Activated CD8-positive, alpha-beta T cell treated with anti-CD3 and anti-CD28 coated beads for 36 hours (primary cell): ENCODE measurements at regions not wholly inside any gene's neighbourhood (a gene's known extent, or its start where the extent isn't known, plus 50 kb on each side); places are given as distances from the start of the nearest gene placed in this dataset.
A peak's percentile ranks its signal among the peaks of the same experiment; 100 is the strongest.

Source experiments
- ATAC-seq: fragments of 200-7000 bp; cut with Tn5 transposase; one replicate; pipeline ENCODE4 v1.10.0; 2021; ENCODE audit warnings: mild to moderate bottlenecking, moderate library complexity
- CTCF ChIA-PET: fragments of 350-600 bp; sonication (Branson Sonifier 250); formaldehyde crosslinking; loops from one replicate; lab custom pipeline; 2021; ENCODE audit warnings: antibody characterized with exemption; lab: Charles Lee
- POLR2A ChIA-PET: fragments of 350-600 bp; sonication (Branson Sonifier 250); formaldehyde crosslinking; loops from one replicate; lab custom pipeline; 2021; ENCODE audit warnings: antibody characterized with exemption; lab: Charles Lee
- DNase-seq: peaks from one replicate; pipeline ENCODE4 v3.0.0-alpha.2; 2020
- H3K27ac Mint-ChIP-seq: one replicate; pipeline ENCODE4 v1.8.0; 2021; ENCODE audit warnings: mild to moderate bottlenecking, mixed read lengths
- H3K27me3 Mint-ChIP-seq: one replicate; pipeline ENCODE4 v1.8.0; 2021; ENCODE audit warnings: mixed read lengths
- H3K36me3 Mint-ChIP-seq: one replicate; pipeline ENCODE4 v1.8.0; 2021; ENCODE audit warnings: low read depth, mixed read lengths
- H3K4me1 Mint-ChIP-seq: one replicate; pipeline ENCODE4 v1.8.0; 2021; ENCODE audit warnings: low read depth, mixed read lengths
- H3K4me3 Mint-ChIP-seq: one replicate; pipeline ENCODE4 v1.8.0; 2021; ENCODE audit warnings: mild to moderate bottlenecking, moderate library complexity, mixed read lengths
- H3K9me3 Mint-ChIP-seq: one replicate; pipeline ENCODE4 v1.8.0; 2021; ENCODE audit warnings: mixed read lengths
- CTCF ChIP-seq: fragments of 200-600 bp; IDR thresholded peaks from one replicate; pipeline ENCODE4 v1.8.0; 2022; ENCODE audit warnings: antibody characterized with exemption, mild to moderate bottlenecking
- intact Hi-C: fragments of 100-400 bp; cut with micrococcal nuclease; formaldehyde crosslinking; loops from one replicate; pipeline ENCODE4 v1.10.0; 2022

GRCh38 chr20:52087471-52087870 lies 104.1 kb downstream of the ZFP64 start:
- no peak overlapping the region for H3K27ac Mint-ChIP-seq
- no peak for DNase-seq
- no peak for ATAC-seq
- H3K4me1 Mint-ChIP-seq, result peaks cover 11% of the 10 kb centered on the region
- POLR2A ChIA-PET, result no interaction called here
- H3K36me3 Mint-ChIP-seq, result peaks cover 40% of the 10 kb centered on the region
- peaks cover 13% of the 10 kb centered on the region for H3K9me3 Mint-ChIP-seq
- no peak for TF ChIP-seq CTCF
- no peak overlapping the region for H3K4me3 Mint-ChIP-seq
- intact Hi-C loops, result loop anchor here (10.0 kb wide), 1 partner anchor 453 kb away; no protein-coding TSS in a partner anchor
- H3K27me3 Mint-ChIP-seq, result no peaks in the 10 kb centered on the region
- CTCF ChIA-PET, result no interaction called here

- peaks cover 40% of the 10 kb centered on the region for H3K36me3 Mint-ChIP-seq
- no peaks in the 10 kb centered on the region for H3K27me3 Mint-ChIP-seq
- no peak overlapping the region for H3K4me3 Mint-ChIP-seq
- H3K27ac Mint-ChIP-seq, result no peak overlapping the region
- TF ChIP-seq CTCF, result no peak
- ATAC-seq (no peak), DNase-seq (no peak)
- intact Hi-C loops, result loop anchor here (10.0 kb wide), 1 partner anchor 452 kb away; no protein-coding TSS in a partner anchor
- H3K9me3 Mint-ChIP-seq, result peaks cover 13% of the 10 kb centered on the region
- CTCF ChIA-PET, result no interaction called here
- H3K4me1 Mint-ChIP-seq, result peaks cover 12% of the 10 kb centered on the region
- POLR2A ChIA-PET, result no interaction called here
Observed at GRCh38 chr20:52086878-52087277, 104.7 kb downstream of the ZFP64 start.

- CTCF ChIA-PET, result interaction anchor here (0.9 to 3.2 kb wide), 5 partner anchors 12 to 444 kb away, joined by 3 to 9 read pairs (median 5); no protein-coding TSS in a partner anchor
- intact Hi-C loops, result loop anchor here (10.0 kb wide), 1 partner anchor 450 kb away; no protein-coding TSS in a partner anchor
- peaks cover 12% of the 10 kb centered on the region for H3K4me1 Mint-ChIP-seq
Observed at GRCh38 chr20:52084727-52085126, 106.9 kb downstream of the ZFP64 start.

GRCh38 chr20:52083627-52084232 lies 107.8 kb downstream of the ZFP64 start:
- Mint-ChIP-seq H3K4me1 (peaks cover 12% of the 10 kb centered on the region), H3K27ac (no peak overlapping the region), H3K36me3 (peaks cover 34% of the 10 kb centered on the region), H3K4me3 (no peak overlapping the region), H3K27me3 (no peaks in the 10 kb centered on the region), H3K9me3 (peaks cover 13% of the 10 kb centered on the region)
- DNase-seq (peak; percentile 77), ATAC-seq (no peak)
- CTCF ChIA-PET, result interaction anchor here (0.7 to 4.4 kb wide), 15 partner anchors 8 to 452 kb away, joined by 3 to 25 read pairs (median 3); no protein-coding TSS in a partner anchor
- intact Hi-C loops, result loop anchor here (2.0 to 10.0 kb wide), 2 partner anchors 283 to 449 kb away; no protein-coding TSS in a partner anchor
- POLR2A ChIA-PET, result no interaction called here
- peak; percentile 77 for TF ChIP-seq CTCF

More at GRCh38 chr20:52084727-52085126, 106.9 kb downstream of the ZFP64 start:
- ATAC-seq, result no peak
- Mint-ChIP-seq H3K27me3 (no peaks in the 10 kb centered on the region), H3K27ac (no peak overlapping the region), H3K9me3 (peaks cover 13% of the 10 kb centered on the region), H3K36me3 (peaks cover 38% of the 10 kb centered on the region), H3K4me3 (no peak overlapping the region)
- no peak for TF ChIP-seq CTCF
- no peak for DNase-seq
- POLR2A ChIA-PET, result no interaction called here

- no peak for TF ChIP-seq CTCF
- no peak overlapping the region for H3K4me3 Mint-ChIP-seq
- intact Hi-C loops, result loop anchor here (2.0 to 10.0 kb wide), 2 partner anchors 282 to 448 kb away; no protein-coding TSS in a partner anchor
- H3K36me3 Mint-ChIP-seq, result peaks cover 23% of the 10 kb centered on the region
- H3K9me3 Mint-ChIP-seq, result peaks cover 13% of the 10 kb centered on the region
- ATAC-seq (no peak), DNase-seq (no peak)
- ChIA-PET CTCF (interaction anchor here (0.8 to 4.4 kb wide), 12 partner anchors 7 to 1095 kb away, joined by 3 to 25 read pairs (median 4); no protein-coding TSS in a partner anchor), POLR2A (interaction anchor here (0.6 kb wide), 3 partner anchors 42 to 61 kb away, joined by 3 read pairs; no protein-coding TSS in a partner anchor)
- peaks cover 12% of the 10 kb centered on the region for H3K4me1 Mint-ChIP-seq
- no peaks in the 10 kb centered on the region for H3K27me3 Mint-ChIP-seq
- no peak overlapping the region for H3K27ac Mint-ChIP-seq
Observed at GRCh38 chr20:52082612-52083011, 109.0 kb downstream of the ZFP64 start.
